ENCODE measurements at regions not wholly inside any gene's neighbourhood (a gene's known extent, or its start where the extent isn't known, plus 50 kb on each side); places are given as distances from the start of the nearest gene placed in this dataset.

DNA sequence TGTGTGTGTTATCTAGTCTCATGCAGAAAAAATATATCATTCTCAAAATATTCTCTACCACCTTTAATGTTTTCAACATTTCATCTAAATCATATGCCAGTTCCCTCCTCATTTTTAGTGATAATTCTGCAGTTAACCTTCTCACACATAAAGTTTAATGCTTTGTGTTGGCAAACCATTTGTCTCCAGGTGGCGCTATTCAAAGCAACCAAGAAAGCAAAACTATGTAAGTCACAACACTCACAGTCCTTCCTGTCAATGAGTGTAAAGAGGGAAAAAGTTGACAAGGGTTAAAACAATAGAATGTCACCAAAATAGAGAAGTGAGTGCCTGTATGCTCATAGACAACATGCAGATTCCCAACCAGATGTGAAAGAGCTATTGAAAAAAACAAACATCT, 961.6 kb upstream of the LRRTM1 start:
- no peak for DNase-seq (ENCODE audit: low read depth)
- TF ChIP-seq, protein P1, sequence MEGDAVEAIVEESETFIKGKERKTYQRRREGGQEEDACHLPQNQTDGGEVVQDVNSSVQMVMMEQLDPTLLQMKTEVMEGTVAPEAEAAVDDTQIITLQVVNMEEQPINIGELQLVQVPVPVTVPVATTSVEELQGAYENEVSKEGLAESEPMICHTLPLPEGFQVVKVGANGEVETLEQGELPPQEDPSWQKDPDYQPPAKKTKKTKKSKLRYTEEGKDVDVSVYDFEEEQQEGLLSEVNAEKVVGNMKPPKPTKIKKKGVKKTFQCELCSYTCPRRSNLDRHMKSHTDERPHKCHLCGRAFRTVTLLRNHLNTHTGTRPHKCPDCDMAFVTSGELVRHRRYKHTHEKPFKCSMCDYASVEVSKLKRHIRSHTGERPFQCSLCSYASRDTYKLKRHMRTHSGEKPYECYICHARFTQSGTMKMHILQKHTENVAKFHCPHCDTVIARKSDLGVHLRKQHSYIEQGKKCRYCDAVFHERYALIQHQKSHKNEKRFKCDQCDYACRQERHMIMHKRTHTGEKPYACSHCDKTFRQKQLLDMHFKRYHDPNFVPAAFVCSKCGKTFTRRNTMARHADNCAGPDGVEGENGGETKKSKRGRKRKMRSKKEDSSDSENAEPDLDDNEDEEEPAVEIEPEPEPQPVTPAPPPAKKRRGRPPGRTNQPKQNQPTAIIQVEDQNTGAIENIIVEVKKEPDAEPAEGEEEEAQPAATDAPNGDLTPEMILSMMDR (IDR thresholded peaks at IDR 0.05; ENCODE audit: low read depth, low read length, missing control alignments), result no peak
- no peak overlapping the region for H3K4me3 ChIP-seq (ENCODE audit: low read depth, low read length)

DNA sequence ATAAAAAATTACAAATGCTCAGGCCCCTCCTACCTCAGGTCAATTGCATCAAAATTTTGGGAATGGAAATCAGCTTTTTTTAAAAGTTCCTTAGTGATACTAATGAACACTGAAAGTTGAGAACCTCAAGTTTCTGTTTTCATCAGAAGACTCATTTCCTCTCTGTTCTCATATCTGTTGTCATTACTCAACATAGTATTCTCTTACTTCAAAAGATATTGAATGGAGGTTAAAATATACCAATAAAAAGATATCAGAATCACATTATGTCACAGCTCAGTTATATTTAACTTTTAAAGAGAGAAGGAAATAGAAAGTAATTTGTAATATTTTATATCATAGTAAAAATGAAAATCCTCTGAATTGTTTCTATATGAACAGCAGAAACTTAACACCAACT, 959.4 kb upstream of the LRRTM1 start:
- TF ChIP-seq, protein P1 (IDR thresholded peaks at IDR 0.05; ENCODE audit: low read depth, low read length, missing control alignments), result no peak
- H3K4me3 ChIP-seq (ENCODE audit: low read depth, low read length), result no peak overlapping the region
- DNase-seq (ENCODE audit: low read depth), result no peak

DNA sequence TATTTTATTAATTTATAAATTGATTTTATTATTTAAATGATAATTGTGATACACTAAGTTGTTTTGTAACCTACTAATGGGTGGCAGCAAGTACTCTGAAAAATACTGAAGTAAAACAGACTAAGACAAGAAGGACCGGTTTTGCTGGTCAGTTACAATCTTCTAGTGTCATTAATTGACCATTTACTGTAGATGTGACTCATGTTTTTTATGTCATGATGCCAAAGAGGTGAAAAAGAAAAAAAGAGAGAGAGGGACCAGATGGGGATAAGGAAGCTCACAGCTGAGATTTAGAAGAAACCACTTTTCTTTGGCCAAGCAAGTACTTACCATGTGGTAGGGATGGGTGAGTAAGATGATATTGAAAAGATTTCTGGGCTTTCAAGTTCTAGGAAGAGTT, 955.8 kb upstream of the LRRTM1 start:
- no peak for DNase-seq (ENCODE audit: low read depth)
- TF ChIP-seq, protein P1 (IDR thresholded peaks at IDR 0.05; ENCODE audit: low read depth, low read length, missing control alignments), result no peak
- no peak overlapping the region for H3K4me3 ChIP-seq (ENCODE audit: low read depth, low read length)

DNA sequence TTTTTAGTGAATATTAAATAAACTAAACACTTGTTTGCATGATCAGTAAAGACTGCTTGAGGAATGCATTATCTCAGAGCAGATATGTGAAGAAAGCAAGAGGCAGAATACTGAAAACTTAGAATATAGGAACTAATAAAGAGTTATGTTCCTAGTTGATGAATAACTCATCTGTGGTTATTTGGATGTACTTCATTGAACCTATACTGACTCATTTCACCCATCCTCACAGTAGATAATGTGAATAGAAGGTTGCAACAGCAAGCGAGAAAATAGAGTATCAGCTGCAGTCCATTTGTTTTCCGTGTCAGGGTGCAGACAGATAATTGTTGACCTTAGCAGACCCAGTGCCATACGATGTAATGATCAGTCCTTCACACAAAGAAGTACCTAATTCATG, 945.7 kb upstream of the LRRTM1 start:
- TF ChIP-seq, protein P1 (IDR thresholded peaks at IDR 0.05; ENCODE audit: low read depth, low read length, missing control alignments), result no peak
- no peak for DNase-seq (ENCODE audit: low read depth)
- no peak overlapping the region for H3K4me3 ChIP-seq (ENCODE audit: low read depth, low read length)

DNA sequence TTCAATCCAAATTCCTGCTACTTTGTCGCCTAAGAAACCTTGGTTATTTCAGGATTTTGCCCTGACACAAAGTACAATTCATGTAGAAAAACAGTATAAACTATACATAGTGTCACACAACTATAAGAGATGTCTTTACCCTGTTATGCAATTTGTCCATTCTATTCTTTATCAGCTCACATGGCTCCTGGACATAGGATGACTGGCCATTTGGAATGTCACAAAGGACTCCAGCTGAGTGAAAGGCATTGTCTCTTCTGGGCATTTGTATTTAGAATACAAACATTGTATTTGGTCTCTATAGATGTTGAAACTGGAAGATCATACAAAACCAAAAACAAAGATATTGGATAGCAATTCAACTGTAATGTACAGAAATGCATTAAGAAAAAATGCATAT, 944.6 kb upstream of the LRRTM1 start:
- TF ChIP-seq, protein P1 (IDR thresholded peaks at IDR 0.05; ENCODE audit: low read depth, low read length, missing control alignments), result no peak
- DNase-seq (ENCODE audit: low read depth), result no peak
- H3K4me3 ChIP-seq (ENCODE audit: low read depth, low read length), result no peak overlapping the region

DNA sequence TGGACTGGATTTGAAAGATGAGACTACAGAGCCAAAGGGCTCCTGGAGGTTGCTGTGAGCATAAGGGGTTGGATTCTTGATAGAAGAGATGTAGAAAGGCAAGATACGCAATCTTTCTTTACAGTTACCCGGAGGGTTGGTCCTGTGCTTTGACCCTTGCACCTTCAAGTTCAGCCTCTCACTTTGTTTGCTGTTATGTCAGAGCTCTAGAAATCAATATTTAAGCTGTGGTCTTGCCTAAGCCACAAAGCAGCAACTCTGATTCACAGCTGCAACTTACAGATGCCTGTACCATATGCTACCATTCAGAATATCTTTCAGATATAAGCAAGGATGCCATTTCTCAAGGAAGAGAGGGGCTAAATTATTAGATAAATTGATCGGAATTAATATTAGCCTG, 943.1 kb upstream of the LRRTM1 start:
- TF ChIP-seq, protein P1 (IDR thresholded peaks at IDR 0.05; ENCODE audit: low read depth, low read length, missing control alignments), result no peak
- H3K4me3 ChIP-seq (ENCODE audit: low read depth, low read length), result no peak overlapping the region
- DNase-seq (ENCODE audit: low read depth), result no peak

DNA sequence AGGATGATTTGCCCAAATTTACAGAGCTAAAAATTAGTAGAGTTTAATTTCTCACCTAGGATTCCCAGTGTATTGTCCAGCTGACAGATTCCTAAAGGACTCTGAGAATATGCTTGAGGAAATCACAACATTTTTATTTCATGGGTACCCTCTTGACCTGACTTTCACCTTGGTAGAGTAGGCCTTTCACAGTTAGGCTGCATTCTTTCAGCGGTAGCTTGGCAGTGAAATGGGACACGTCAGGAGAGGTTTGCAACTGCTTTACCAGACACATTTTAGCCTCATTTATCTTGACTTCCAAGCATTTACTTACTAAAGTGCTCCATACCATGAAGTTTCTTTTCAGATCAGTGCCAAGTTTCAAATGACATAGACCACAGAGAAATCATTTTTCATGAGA, 937.9 kb upstream of the LRRTM1 start:
- TF ChIP-seq, protein P1 (IDR thresholded peaks at IDR 0.05; ENCODE audit: low read depth, low read length, missing control alignments), result no peak
- DNase-seq (ENCODE audit: low read depth), result no peak
- H3K4me3 ChIP-seq (ENCODE audit: low read depth, low read length), result no peak overlapping the region
